GM18858 (cell line): ENCODE measurements at regions not wholly inside any gene's neighbourhood (a gene's known extent, or its start where the extent isn't known, plus 50 kb on each side); places are given as distances from the start of the nearest gene placed in this dataset.
"Not testable (repeated sequence)": the region's sequence is repeated elsewhere in the genome, so short reads cannot be mapped to it uniquely, and the experiment has no call there.

Experiments
- ATAC-seq: cut with Tn5 transposase; IDR thresholded peaks from one replicate; pipeline ENCODE4 v1.9.1; 2021; ENCODE audit not compliant: unreplicated experiment

- no peak for ATAC-seq
Observed at GRCh38 chr13:69283301-69283700, 824.3 kb upstream of the ATXN8OS start.

GRCh38 chr13:69280399-69280798, 827.2 kb upstream of the ATXN8OS start:
- no peak for ATAC-seq

- no peak for ATAC-seq
Observed at GRCh38 chr13:69279213-69279612, 828.4 kb upstream of the ATXN8OS start.

GRCh38 chr13:69274231-69274630, 833.4 kb upstream of the ATXN8OS start:
- ATAC-seq = no peak

- ATAC-seq = no peak
Observed at GRCh38 chr13:69264362-69265334, 843.0 kb upstream of the ATXN8OS start.

- no peak for ATAC-seq
Observed at GRCh38 chr13:69243366-69243765, 864.3 kb upstream of the ATXN8OS start.

- ATAC-seq = no peak
Observed at GRCh38 chr13:69234171-69234570, 873.5 kb upstream of the ATXN8OS start.

- no peak for ATAC-seq
Observed at GRCh38 chr13:69226427-69226826, 881.2 kb upstream of the ATXN8OS start.

- ATAC-seq = not testable (repeated sequence)
Observed at GRCh38 chr13:69221633-69222498, 885.8 kb upstream of the ATXN8OS start.

GRCh38 chr13:69213396-69213795, 894.2 kb upstream of the ATXN8OS start:
- no peak for ATAC-seq

GRCh38 chr13:69204620-69205019, 903.0 kb upstream of the ATXN8OS start:
- ATAC-seq = no peak

- no peak for ATAC-seq
Observed at GRCh38 chr13:69202996-69203395, 904.6 kb upstream of the ATXN8OS start.

GRCh38 chr13:69199664-69200063, 908.0 kb upstream of the ATXN8OS start:
- ATAC-seq = no peak

GRCh38 chr13:69198706-69199105, 908.9 kb upstream of the ATXN8OS start:
- no peak for ATAC-seq

- ATAC-seq = no peak
Observed at GRCh38 chr13:69194130-69194529, 913.5 kb upstream of the ATXN8OS start.

GRCh38 chr13:69180034-69180433, 927.6 kb upstream of the ATXN8OS start:
- no peak for ATAC-seq

GRCh38 chr13:69178000-69178399, 929.6 kb upstream of the ATXN8OS start:
- no peak for ATAC-seq

- ATAC-seq = no peak
Observed at GRCh38 chr13:69168436-69168835, 939.2 kb upstream of the ATXN8OS start.

GRCh38 chr13:69155136-69155535, 952.5 kb upstream of the ATXN8OS start:
- ATAC-seq = no peak

GRCh38 chr13:69142101-69142500, 965.5 kb upstream of the ATXN8OS start:
- no peak for ATAC-seq

GRCh38 chr13:69124996-69125395, 982.6 kb upstream of the ATXN8OS start:
- ATAC-seq = no peak
